ENCODE measurements at regions not wholly inside any gene's neighbourhood (a gene's known extent, or its start where the extent isn't known, plus 50 kb on each side); places are given as distances from the start of the nearest gene placed in this dataset.

DNA sequence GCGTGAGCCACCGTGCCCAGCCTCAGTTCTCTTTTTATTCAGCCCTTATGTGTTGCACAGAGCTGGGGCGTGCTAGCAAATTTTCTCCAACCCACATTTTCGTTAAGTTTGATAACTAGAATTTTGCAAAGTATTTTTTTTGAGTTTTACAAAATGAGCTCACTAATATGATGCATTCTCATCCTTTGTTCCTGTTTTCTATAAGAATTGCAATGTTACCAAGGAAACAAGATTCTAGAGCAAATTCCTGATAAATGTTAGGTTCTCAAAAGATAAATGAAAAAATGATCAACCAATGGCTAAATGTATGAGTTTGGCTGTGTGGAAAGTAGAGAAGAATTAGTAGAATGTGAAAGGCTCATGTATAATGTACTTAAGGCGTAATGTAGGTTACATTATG lies 529.8 kb downstream of the MAFB start:
- TF ChIP-seq REPIN1 (tag by site-specific recombination; IDR thresholded peaks at IDR 0.05; ENCODE audit: low read depth): no peak
- no peak for TF ChIP-seq ZNF530 (tag by site-specific recombination; IDR thresholded peaks at IDR 0.05; ENCODE audit: low read depth)
- TF ChIP-seq ZNF48 (tag by site-specific recombination; IDR thresholded peaks at IDR 0.05): no peak
- TF ChIP-seq ZNF138 (tag by site-specific recombination; IDR thresholded peaks at IDR 0.05; ENCODE audit: borderline replicate concordance): no peak
- no peak for TF ChIP-seq ZNF266 (tag by site-specific recombination; IDR thresholded peaks at IDR 0.05; ENCODE audit: low read depth)
- no peak for TF ChIP-seq ZFHX2 (tag by site-specific recombination; conservative IDR thresholded peaks at IDR 0.05)
- no peak for TF ChIP-seq IKZF3 (tag by site-specific recombination; IDR thresholded peaks at IDR 0.05)
- no peak for TF ChIP-seq ZSCAN30 (tag by site-specific recombination; IDR thresholded peaks at IDR 0.05)
- no peak for TF ChIP-seq TCF7L2 (IDR thresholded peaks at IDR 0.05; ENCODE audit: borderline replicate concordance, low read depth, low read length)
- TF ChIP-seq ZNF555 (tag by site-specific recombination; conservative IDR thresholded peaks at IDR 0.05): no peak
- TF ChIP-seq BCL11A (tag by site-specific recombination; IDR thresholded peaks at IDR 0.05; ENCODE audit: low read depth): no peak
- no peak for TF ChIP-seq ZNF24 (tag by site-specific recombination; IDR thresholded peaks at IDR 0.05)
- no peak for TF ChIP-seq ZNF621 (tag by site-specific recombination; IDR thresholded peaks at IDR 0.05)
- TF ChIP-seq, protein P1, sequence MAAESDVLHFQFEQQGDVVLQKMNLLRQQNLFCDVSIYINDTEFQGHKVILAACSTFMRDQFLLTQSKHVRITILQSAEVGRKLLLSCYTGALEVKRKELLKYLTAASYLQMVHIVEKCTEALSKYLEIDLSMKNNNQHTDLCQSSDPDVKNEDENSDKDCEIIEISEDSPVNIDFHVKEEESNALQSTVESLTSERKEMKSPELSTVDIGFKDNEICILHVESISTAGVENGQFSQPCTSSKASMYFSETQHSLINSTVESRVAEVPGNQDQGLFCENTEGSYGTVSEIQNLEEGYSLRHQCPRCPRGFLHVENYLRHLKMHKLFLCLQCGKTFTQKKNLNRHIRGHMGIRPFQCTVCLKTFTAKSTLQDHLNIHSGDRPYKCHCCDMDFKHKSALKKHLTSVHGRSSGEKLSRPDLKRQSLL (tag by site-specific recombination; IDR thresholded peaks at IDR 0.05): no peak
- TF ChIP-seq, protein P2, sequence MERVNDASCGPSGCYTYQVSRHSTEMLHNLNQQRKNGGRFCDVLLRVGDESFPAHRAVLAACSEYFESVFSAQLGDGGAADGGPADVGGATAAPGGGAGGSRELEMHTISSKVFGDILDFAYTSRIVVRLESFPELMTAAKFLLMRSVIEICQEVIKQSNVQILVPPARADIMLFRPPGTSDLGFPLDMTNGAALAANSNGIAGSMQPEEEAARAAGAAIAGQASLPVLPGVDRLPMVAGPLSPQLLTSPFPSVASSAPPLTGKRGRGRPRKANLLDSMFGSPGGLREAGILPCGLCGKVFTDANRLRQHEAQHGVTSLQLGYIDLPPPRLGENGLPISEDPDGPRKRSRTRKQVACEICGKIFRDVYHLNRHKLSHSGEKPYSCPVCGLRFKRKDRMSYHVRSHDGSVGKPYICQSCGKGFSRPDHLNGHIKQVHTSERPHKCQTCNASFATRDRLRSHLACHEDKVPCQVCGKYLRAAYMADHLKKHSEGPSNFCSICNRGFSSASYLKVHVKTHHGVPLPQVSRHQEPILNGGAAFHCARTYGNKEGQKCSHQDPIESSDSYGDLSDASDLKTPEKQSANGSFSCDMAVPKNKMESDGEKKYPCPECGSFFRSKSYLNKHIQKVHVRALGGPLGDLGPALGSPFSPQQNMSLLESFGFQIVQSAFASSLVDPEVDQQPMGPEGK (tag by site-specific recombination; IDR thresholded peaks at IDR 0.05): no peak
- TF ChIP-seq ZNF548 (tag by site-specific recombination; IDR thresholded peaks at IDR 0.05): no peak
- TF ChIP-seq KLF8 (tag by site-specific recombination; IDR thresholded peaks at IDR 0.05): no peak
- H3K4me1 ChIP-seq (ENCODE audit: control insufficient read depth, insufficient read depth, low read length): no peaks in the 10 kb centered on the region
- POLR2A ChIA-PET: no interaction called here
- H3K9me3 ChIP-seq (ENCODE audit: control insufficient read depth, insufficient read depth, low read depth, low read length): no peaks in the 10 kb centered on the region
- no peak overlapping the region for H3K4me3 ChIP-seq (ENCODE audit: low read depth, low read length)
- no peak overlapping the region for H3K27ac ChIP-seq (ENCODE audit: extremely low read depth, low read depth, low read length)
- no peaks in the 10 kb centered on the region for H3K36me3 ChIP-seq (ENCODE audit: control insufficient read depth in 2 of 2, insufficient read depth in 1 of 2, low read length in 2 of 2)
- CTCF ChIA-PET: interaction anchor here (0.6 to 1.5 kb wide), 12 partner anchors 10 to 1089 kb away, joined by 3 to 13 read pairs (median 3); no protein-coding TSS in a partner anchor

DNA sequence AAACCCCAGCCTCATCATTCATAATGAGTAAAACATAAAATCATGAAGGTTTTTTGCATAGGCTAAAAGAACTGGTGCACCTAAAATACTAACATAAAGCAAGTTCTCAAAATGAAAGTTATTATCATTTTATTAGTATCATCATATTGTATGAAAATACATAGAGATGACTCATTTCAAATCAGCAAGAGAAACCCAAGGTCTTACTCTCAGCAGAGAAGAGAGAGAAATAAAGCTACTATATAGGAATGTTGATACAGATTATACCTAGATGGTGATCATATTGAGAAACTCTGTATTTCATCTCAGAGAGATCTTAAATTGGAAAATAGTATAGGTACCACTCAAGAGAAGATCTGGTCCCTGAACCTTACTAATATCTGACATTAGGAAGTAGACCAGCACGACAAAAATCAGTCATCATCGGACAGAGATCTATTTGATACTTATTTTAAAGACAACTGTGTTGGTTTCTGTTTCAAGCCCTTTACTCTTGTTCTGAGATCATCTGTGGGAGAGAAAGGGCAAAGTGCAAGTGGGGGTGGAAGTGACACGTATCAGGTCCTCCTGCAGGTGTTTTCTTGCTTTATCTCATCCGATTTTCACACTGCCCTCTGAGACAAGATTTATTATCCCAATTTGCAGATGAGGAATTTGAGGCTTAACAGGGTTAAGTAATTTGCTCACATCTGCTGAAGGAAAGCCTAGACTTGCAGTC lies 532.3 kb downstream of the MAFB start:
- H3K27ac ChIP-seq (ENCODE audit: extremely low read depth, low read depth, low read length): no peak overlapping the region
- POLR2A ChIA-PET: no interaction called here
- H3K9me3 ChIP-seq (ENCODE audit: control insufficient read depth, insufficient read depth, low read depth, low read length): no peaks in the 10 kb centered on the region
- no peaks in the 10 kb centered on the region for H3K4me1 ChIP-seq (ENCODE audit: control insufficient read depth, insufficient read depth, low read length)
- H3K36me3 ChIP-seq (ENCODE audit: control insufficient read depth in 2 of 2, insufficient read depth in 1 of 2, low read length in 2 of 2): no peaks in the 10 kb centered on the region
- CTCF ChIA-PET: no interaction called here
- no peak overlapping the region for H3K4me3 ChIP-seq (ENCODE audit: low read depth, low read length)
- TF ChIP-seq GFI1B (tag by site-specific recombination; IDR thresholded peaks at IDR 0.05): no peak
- no peak for TF ChIP-seq ZNF610 (tag by site-specific recombination; IDR thresholded peaks at IDR 0.05; ENCODE audit: borderline replicate concordance)
- no peak for TF ChIP-seq SP2 (tag by site-specific recombination; IDR thresholded peaks at IDR 0.05)
- TF ChIP-seq ZNF302 (tag by site-specific recombination; IDR thresholded peaks at IDR 0.05; ENCODE audit: low read depth): no peak
- no peak for TF ChIP-seq OVOL3 (tag by site-specific recombination; IDR thresholded peaks at IDR 0.05)
- no peak for TF ChIP-seq KLF7 (tag by site-specific recombination; IDR thresholded peaks at IDR 0.05; ENCODE audit: borderline replicate concordance)
- TF ChIP-seq ZNF350 (tag by site-specific recombination; IDR thresholded peaks at IDR 0.05): no peak
- TF ChIP-seq, protein P3, sequence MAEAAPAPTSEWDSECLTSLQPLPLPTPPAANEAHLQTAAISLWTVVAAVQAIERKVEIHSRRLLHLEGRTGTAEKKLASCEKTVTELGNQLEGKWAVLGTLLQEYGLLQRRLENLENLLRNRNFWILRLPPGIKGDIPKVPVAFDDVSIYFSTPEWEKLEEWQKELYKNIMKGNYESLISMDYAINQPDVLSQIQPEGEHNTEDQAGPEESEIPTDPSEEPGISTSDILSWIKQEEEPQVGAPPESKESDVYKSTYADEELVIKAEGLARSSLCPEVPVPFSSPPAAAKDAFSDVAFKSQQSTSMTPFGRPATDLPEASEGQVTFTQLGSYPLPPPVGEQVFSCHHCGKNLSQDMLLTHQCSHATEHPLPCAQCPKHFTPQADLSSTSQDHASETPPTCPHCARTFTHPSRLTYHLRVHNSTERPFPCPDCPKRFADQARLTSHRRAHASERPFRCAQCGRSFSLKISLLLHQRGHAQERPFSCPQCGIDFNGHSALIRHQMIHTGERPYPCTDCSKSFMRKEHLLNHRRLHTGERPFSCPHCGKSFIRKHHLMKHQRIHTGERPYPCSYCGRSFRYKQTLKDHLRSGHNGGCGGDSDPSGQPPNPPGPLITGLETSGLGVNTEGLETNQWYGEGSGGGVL (tag by site-specific recombination; IDR thresholded peaks at IDR 0.05): no peak
- TF ChIP-seq ZNF621 (tag by site-specific recombination; IDR thresholded peaks at IDR 0.05): no peak
- TF ChIP-seq, protein P4, sequence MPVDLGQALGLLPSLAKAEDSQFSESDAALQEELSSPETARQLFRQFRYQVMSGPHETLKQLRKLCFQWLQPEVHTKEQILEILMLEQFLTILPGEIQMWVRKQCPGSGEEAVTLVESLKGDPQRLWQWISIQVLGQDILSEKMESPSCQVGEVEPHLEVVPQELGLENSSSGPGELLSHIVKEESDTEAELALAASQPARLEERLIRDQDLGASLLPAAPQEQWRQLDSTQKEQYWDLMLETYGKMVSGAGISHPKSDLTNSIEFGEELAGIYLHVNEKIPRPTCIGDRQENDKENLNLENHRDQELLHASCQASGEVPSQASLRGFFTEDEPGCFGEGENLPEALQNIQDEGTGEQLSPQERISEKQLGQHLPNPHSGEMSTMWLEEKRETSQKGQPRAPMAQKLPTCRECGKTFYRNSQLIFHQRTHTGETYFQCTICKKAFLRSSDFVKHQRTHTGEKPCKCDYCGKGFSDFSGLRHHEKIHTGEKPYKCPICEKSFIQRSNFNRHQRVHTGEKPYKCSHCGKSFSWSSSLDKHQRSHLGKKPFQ (tag by site-specific recombination; IDR thresholded peaks at IDR 0.05): no peak
- no peak for TF ChIP-seq SP7 (tag by site-specific recombination; IDR thresholded peaks at IDR 0.05)
- TF ChIP-seq ZNF664 (tag by site-specific recombination; IDR thresholded peaks at IDR 0.05): no peak
- TF ChIP-seq ZXDB (tag by site-specific recombination; IDR thresholded peaks at IDR 0.05): no peak

All from HEK293 (cell line).